ENCODE measurements at regions not wholly inside any gene's neighbourhood (a gene's known extent, or its start where the extent isn't known, plus 50 kb on each side); places are given as distances from the start of the nearest gene placed in this dataset.

DNA sequence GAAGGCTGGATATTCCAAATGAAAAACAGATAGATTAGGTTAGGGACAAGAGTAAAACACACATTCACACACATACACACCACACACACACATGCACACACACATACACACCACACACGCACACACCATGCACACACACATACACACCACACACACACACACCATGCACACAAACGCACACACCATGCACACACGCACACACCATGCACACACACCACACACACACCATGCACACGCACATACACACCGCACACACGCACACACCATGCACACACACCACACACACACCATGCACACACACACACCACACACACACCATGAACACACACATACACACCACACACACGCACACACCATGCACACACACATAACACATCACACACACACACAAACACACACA is 203.7 kb upstream of the ZFHX3 start:
- ChIA-PET POLR2A (no interaction called here), CTCF (no interaction called here)
- H3K27ac Mint-ChIP-seq = no peak overlapping the region
- H3K4me3 Mint-ChIP-seq = no peak overlapping the region
- no peak for DNase-seq
- no peaks in the 10 kb centered on the region for H3K27me3 Mint-ChIP-seq (ENCODE audit: low read depth)
- no peaks in the 10 kb centered on the region for H3K36me3 Mint-ChIP-seq (ENCODE audit: low read depth)
- ATAC-seq = no peak
- no peaks in the 10 kb centered on the region for H3K4me1 Mint-ChIP-seq (ENCODE audit: low read depth)
- no peaks in the 10 kb centered on the region for H3K9me3 Mint-ChIP-seq (ENCODE audit: insufficient read depth)

DNA sequence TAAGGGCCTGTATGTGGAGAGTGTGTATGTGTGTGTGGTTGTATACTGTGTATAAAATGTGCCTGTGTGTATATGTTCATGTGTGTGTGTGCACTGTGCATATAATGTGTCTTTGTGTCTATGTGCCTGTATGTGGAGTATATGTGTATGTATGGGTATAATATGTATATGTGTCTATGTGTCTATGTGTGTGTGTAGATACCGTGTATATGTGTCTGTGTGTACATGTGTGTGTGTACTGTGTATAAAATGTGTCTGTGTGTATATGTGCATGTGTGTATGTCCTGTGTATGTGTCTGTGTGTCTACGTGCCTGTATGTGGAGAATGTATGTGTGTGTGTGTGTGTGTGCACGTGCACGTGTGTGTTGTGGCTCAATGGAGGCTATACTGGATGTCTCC is 200.4 kb upstream of the ZFHX3 start:
- CTCF ChIA-PET = no interaction called here
- no peak for ATAC-seq
- Mint-ChIP-seq H3K36me3 (ENCODE audit: low read depth) (no peaks in the 10 kb centered on the region), H3K27ac (no peak overlapping the region), H3K4me3 (no peak overlapping the region), H3K4me1 (ENCODE audit: low read depth) (no peaks in the 10 kb centered on the region), H3K27me3 (ENCODE audit: low read depth) (no peaks in the 10 kb centered on the region), H3K9me3 (ENCODE audit: insufficient read depth) (no peaks in the 10 kb centered on the region)
- no peak for DNase-seq
- POLR2A ChIA-PET = no interaction called here

DNA sequence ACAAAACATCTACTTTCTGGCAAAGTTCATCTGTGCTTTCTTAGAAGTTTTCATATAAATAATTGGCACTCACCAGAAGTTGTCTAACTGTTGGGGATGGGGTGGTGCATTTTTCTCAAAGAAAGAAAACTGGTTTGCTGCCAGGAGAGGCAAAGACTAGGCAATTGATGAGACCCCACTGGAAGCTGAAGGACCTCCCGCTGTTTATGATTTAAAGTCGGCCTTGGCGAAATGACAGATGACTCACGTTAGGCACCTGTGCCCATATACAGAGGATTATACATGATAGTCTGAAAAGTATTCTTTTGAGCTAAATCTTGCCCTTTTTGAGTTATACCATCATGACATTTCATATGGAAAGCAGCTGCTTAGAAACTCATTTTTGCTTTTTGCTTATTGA is 193.0 kb upstream of the ZFHX3 start:
- H3K4me1 Mint-ChIP-seq (ENCODE audit: low read depth) = no peaks in the 10 kb centered on the region
- H3K27me3 Mint-ChIP-seq (ENCODE audit: low read depth) = no peaks in the 10 kb centered on the region
- ChIA-PET POLR2A (no interaction called here), CTCF (no interaction called here)
- H3K4me3 Mint-ChIP-seq = no peak overlapping the region
- no peak overlapping the region for H3K27ac Mint-ChIP-seq
- no peaks in the 10 kb centered on the region for H3K9me3 Mint-ChIP-seq (ENCODE audit: insufficient read depth)
- ATAC-seq (no peak), DNase-seq (no peak)
- H3K36me3 Mint-ChIP-seq (ENCODE audit: low read depth) = no peaks in the 10 kb centered on the region

DNA sequence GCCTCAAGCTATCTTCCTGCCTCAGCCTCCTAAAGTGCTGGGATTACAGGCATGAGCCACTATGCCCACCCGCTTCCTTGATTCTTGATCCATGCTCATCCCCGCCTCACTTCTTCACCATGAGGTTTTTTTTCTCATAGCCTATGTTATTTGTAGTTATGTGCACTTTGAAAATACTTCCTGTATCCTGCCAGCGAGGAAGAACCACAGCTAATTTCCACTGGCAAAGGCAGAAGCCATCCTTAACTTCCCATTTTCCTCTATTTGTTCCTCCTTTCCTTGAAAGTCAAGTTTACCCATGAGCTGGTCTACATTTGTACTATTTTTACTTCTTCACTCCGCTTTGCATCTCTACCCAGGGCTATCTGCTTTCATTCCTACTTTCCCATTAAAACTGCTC is 189.7 kb upstream of the ZFHX3 start:
- POLR2A ChIA-PET = no interaction called here

DNA sequence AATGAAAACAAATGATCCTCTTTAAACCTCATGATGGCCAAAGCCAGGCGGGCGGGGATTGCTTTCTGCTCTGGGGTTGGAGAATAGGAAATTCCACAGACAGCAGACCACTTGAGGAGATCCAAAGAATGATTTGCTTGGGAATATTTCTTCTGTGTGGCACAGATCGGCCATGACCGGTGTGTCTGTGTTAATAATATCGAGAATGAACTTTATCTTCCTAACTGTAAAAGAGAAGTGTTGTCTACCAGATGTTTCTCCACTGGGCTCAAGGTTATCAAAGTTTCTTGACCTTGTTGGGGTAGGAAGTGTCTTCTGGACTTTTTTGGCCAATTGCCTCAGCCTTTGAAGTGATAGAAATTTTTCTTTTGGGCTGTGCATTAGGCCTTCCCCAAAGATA is 186.6 kb upstream of the ZFHX3 start:
- Mint-ChIP-seq H3K4me1 (ENCODE audit: low read depth) (no peaks in the 10 kb centered on the region), H3K9me3 (ENCODE audit: insufficient read depth) (no peaks in the 10 kb centered on the region), H3K36me3 (ENCODE audit: low read depth) (no peaks in the 10 kb centered on the region), H3K27me3 (ENCODE audit: low read depth) (no peaks in the 10 kb centered on the region), H3K4me3 (no peak overlapping the region), H3K27ac (no peak overlapping the region)
- no peak for DNase-seq
- ChIA-PET CTCF (no interaction called here), POLR2A (no interaction called here)
- no peak for ATAC-seq

More for the DNA sequence above, 189.7 kb upstream of the ZFHX3 start:
- Mint-ChIP-seq H3K9me3 (ENCODE audit: insufficient read depth) (no peaks in the 10 kb centered on the region), H3K36me3 (ENCODE audit: low read depth) (no peaks in the 10 kb centered on the region), H3K4me1 (ENCODE audit: low read depth) (no peaks in the 10 kb centered on the region), H3K4me3 (no peak overlapping the region), H3K27ac (no peak overlapping the region), H3K27me3 (ENCODE audit: low read depth) (no peaks in the 10 kb centered on the region)
- CTCF ChIA-PET = no interaction called here
- no peak for DNase-seq
- no peak for ATAC-seq

DNA sequence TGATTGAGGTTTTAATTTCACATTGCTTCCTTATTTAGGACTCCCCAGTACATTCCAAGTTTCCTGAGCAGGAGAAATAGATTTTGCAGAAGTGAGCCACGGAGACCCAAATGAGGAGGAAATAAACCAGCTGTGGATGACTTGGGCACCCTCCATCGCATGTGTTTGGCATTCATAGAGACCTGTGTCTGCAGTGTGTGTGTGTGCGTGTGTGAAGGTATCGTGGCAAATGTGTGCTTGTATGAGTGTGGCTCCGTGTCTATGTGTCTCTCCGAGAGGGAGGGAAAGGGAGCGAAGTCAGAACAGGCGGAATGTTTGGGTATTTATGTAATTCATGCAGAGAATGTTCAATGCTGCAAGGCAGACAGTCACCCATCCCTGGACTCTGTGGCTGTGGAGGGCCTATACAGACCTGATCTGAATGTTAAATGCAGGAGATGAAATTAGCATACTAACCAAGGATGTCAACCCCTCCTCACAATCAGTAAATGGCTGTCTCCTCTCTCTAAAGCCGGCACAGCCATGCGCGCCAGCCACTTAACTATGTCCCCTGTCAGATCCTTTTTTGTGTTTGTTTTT is 186.0 kb upstream of the ZFHX3 start:
- H3K27ac Mint-ChIP-seq = no peak overlapping the region
- no peaks in the 10 kb centered on the region for H3K36me3 Mint-ChIP-seq (ENCODE audit: low read depth)
- H3K4me1 Mint-ChIP-seq (ENCODE audit: low read depth) = no peaks in the 10 kb centered on the region
- POLR2A ChIA-PET = no interaction called here
- no peaks in the 10 kb centered on the region for H3K9me3 Mint-ChIP-seq (ENCODE audit: insufficient read depth)
- ATAC-seq (no peak), DNase-seq (no peak)
- CTCF ChIA-PET = no interaction called here
- H3K27me3 Mint-ChIP-seq (ENCODE audit: low read depth) = no peaks in the 10 kb centered on the region
- no peak overlapping the region for H3K4me3 Mint-ChIP-seq

DNA sequence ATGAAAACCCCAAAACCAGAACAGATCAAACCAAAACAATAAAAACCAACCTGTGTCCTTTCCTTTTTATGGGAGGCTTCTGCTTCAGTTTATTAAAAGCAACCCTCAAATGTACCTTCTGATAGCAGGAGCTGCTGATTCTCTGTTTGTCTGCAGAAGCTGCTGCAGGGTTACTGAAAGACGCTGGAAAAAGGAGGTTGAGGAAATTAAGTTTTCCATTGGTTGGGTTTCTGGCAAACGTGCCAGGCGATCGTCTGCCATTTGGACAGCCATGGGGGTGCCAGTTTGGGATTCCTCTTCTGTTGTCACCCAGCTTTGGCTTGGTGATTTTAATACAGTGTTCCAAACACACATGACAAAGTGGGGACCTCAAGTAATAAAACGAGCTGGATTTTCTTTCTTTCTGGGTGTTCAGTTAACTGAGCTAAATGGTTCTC is 185.4 kb upstream of the ZFHX3 start:
- ChIA-PET POLR2A (no interaction called here), CTCF (no interaction called here)
- Mint-ChIP-seq H3K4me3 (no peak overlapping the region), H3K9me3 (ENCODE audit: insufficient read depth) (no peaks in the 10 kb centered on the region), H3K4me1 (ENCODE audit: low read depth) (no peaks in the 10 kb centered on the region), H3K27ac (no peak overlapping the region), H3K27me3 (ENCODE audit: low read depth) (no peaks in the 10 kb centered on the region), H3K36me3 (ENCODE audit: low read depth) (no peaks in the 10 kb centered on the region)
- ATAC-seq = no peak
- no peak for DNase-seq

DNA sequence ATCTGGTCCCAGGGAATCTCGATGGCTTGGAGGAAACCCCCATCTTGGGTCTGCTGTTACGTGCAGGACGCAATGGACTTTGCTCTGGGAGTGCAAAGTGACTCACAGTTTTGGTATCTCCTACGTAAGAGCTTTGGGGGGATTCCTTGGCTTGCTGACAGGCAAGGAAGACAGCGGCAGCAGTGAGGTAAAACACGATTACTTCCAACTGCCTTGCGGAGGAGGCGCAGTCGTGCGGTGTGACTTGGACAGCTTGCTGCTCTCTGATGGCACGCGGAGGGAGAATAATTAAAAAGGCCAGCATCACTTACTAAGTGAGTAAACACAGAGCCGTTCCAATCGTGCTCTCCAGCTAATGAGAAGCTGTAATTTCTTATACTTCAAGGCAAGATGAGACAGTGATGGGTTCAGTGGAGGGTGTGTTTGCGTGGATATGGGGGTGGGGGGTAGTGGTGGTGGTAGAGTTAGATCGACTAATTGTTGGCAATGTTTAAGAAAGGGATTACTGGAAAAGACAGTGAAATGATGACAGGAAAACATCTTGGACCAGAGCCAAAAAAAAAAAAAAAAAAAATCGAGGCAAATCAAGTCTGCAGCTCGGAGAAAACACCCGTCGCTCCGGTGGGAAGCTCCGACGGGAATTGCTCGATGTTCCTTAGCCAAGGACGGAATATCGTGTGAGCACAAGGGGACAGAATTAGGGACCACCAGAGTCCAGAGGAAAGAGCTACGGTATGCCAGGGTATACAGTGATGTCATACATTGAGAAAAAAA is 184.8 kb upstream of the ZFHX3 start:
- no peaks in the 10 kb centered on the region for H3K36me3 Mint-ChIP-seq (ENCODE audit: low read depth)
- CTCF ChIA-PET = no interaction called here
- no peaks in the 10 kb centered on the region for H3K9me3 Mint-ChIP-seq (ENCODE audit: insufficient read depth)
- no peak overlapping the region for H3K27ac Mint-ChIP-seq
- POLR2A ChIA-PET = no interaction called here
- no peak overlapping the region for H3K4me3 Mint-ChIP-seq
- no peak for DNase-seq
- no peak for ATAC-seq
- H3K27me3 Mint-ChIP-seq (ENCODE audit: low read depth) = no peaks in the 10 kb centered on the region
- H3K4me1 Mint-ChIP-seq (ENCODE audit: low read depth) = no peaks in the 10 kb centered on the region

DNA sequence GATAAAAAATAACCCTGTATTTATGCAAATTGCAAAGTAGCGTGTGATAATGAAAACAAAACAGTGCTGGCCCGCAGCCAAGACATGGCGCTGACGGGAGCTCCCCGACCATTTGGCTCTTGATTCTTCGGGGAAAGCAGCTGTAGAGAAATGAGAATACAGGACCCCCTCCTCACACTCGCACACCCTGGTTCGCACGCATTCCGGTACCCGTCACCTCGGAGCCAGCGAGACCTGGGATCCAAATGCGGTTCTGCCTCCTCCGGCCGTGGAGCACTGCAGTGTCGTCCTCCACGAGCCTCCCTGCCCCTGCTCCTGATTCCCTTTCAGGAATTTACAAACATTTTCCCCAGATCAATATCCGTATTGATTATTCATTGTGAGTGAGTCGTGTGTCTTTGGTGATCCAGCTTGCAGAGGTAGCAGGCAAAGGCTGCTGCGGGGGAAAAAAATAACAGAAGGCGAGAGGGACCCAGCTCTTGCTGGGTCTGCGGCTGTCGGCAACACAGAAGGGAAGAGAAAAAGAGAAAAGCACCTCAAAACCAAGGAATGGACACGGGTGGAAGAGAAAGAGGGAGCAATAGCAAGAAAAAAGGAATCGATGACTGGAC is 184.1 kb upstream of the ZFHX3 start:
- H3K27me3 Mint-ChIP-seq (ENCODE audit: low read depth) = no peaks in the 10 kb centered on the region
- no peaks in the 10 kb centered on the region for H3K4me1 Mint-ChIP-seq (ENCODE audit: low read depth)
- ChIA-PET POLR2A (no interaction called here), CTCF (no interaction called here)
- H3K4me3 Mint-ChIP-seq = no peak overlapping the region
- H3K27ac Mint-ChIP-seq = no peak overlapping the region
- H3K9me3 Mint-ChIP-seq (ENCODE audit: insufficient read depth) = no peaks in the 10 kb centered on the region
- no peak for ATAC-seq
- no peaks in the 10 kb centered on the region for H3K36me3 Mint-ChIP-seq (ENCODE audit: low read depth)
- no peak for DNase-seq

DNA sequence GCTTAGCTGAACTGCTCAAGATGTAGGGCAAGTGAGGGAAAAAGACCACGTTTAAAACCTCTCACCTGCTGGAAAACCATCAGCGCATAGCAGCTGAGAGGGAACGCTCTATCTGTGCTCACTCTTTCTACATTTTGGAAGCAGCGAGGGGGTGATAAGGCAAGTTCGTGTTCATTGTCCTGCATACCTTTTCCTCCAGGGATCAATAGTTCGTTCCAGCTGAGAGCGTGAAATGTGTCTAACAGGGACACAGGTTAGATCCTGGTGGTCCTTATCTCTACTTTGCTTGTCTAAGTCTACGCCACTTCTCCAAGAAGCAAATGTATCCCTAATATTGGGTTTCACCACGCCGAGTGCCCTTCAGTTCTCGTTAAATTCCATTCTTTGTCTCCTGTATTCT is 183.5 kb upstream of the ZFHX3 start:
- ChIA-PET POLR2A (no interaction called here), CTCF (no interaction called here)

DNA sequence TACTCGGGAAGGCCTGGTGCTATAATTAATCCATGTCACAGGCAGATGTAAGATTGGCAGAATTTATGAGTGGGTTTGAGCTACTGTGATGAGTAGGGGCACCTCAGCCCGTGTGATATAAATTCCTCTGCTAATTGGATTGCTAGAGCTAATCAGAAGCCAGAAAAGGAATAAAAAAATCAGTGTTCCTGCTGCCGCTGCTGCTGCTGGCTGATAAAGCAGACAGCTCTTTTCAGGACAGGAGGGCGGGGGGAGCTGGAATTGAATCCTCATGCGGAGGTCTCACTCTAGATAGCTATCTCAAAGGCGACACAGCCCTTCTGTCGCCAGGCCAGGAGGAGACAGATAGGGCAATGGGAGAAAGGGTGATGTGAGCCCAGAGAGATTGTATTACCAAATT is 182.7 kb upstream of the ZFHX3 start:
- Mint-ChIP-seq H3K4me1 (ENCODE audit: low read depth) (no peaks in the 10 kb centered on the region), H3K27ac (no peak overlapping the region), H3K9me3 (ENCODE audit: insufficient read depth) (no peaks in the 10 kb centered on the region), H3K36me3 (ENCODE audit: low read depth) (no peaks in the 10 kb centered on the region), H3K4me3 (no peak overlapping the region), H3K27me3 (ENCODE audit: low read depth) (no peaks in the 10 kb centered on the region)
- POLR2A ChIA-PET = no interaction called here
- CTCF ChIA-PET = no interaction called here
- DNase-seq = no peak
- no peak for ATAC-seq

More for the DNA sequence above, 183.5 kb upstream of the ZFHX3 start:
- Mint-ChIP-seq H3K9me3 (ENCODE audit: insufficient read depth) (no peaks in the 10 kb centered on the region), H3K4me3 (no peak overlapping the region), H3K4me1 (ENCODE audit: low read depth) (no peaks in the 10 kb centered on the region), H3K36me3 (ENCODE audit: low read depth) (no peaks in the 10 kb centered on the region), H3K27ac (no peak overlapping the region), H3K27me3 (ENCODE audit: low read depth) (no peaks in the 10 kb centered on the region)
- ATAC-seq (no peak), DNase-seq (no peak)

DNA sequence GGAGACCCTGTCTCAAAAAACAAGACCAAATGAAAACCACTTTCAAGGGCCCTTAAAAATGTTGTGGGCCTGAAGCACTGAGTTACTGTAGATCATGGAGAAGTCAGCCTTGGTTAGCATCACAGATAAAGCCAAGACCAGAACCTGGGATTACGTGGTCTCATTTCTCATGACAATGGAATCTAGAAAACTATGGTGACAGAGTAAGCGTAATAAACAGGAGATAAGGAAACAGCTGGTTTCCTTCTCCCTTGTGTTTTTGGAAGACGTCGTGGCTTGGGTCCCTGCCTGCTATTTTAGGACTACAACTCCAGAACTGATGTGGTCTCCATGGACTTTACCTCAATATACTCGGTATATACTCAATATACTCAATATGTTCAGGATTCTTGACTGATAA is 180.7 kb upstream of the ZFHX3 start:
- Mint-ChIP-seq H3K9me3 (ENCODE audit: insufficient read depth) (no peaks in the 10 kb centered on the region), H3K27ac (no peak overlapping the region), H3K4me1 (ENCODE audit: low read depth) (no peaks in the 10 kb centered on the region), H3K4me3 (no peak overlapping the region), H3K27me3 (ENCODE audit: low read depth) (no peaks in the 10 kb centered on the region), H3K36me3 (ENCODE audit: low read depth) (no peaks in the 10 kb centered on the region)
- DNase-seq (no peak), ATAC-seq (no peak)
- CTCF ChIA-PET = no interaction called here
- POLR2A ChIA-PET = no interaction called here

DNA sequence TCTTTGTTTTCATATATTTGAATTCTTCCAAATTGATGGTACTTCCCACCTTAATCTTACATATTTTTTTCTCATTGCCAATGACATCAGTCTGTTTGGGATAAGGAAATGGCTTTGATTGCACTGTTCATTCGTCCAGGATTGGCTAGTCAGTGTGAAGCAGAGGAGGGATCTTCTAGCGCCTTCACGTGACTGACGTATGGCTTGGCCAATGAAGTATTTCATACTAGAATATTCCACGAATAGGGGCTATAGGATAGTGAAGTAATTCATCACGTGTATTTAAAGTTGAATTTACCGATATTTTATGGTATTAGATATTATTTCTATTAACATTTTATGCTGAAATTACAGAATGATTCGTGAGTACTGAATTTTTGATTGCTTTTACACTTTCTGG is 178.7 kb upstream of the ZFHX3 start:
- H3K27me3 Mint-ChIP-seq (ENCODE audit: low read depth) = no peaks in the 10 kb centered on the region

More for the DNA sequence above, 178.7 kb upstream of the ZFHX3 start:
- ChIA-PET POLR2A (no interaction called here), CTCF (no interaction called here)
- Mint-ChIP-seq H3K4me3 (no peak overlapping the region), H3K4me1 (ENCODE audit: low read depth) (no peaks in the 10 kb centered on the region), H3K36me3 (ENCODE audit: low read depth) (no peaks in the 10 kb centered on the region), H3K9me3 (ENCODE audit: insufficient read depth) (no peaks in the 10 kb centered on the region), H3K27ac (no peak overlapping the region)
- ATAC-seq (no peak), DNase-seq (no peak)
